Ureter (tissue), 1 donor: ENCODE measurements at regions not wholly inside any gene's neighbourhood (a gene's known extent, or its start where the extent isn't known, plus 50 kb on each side); places are given as distances from the start of the nearest gene placed in this dataset.

Experiments
- DNase-seq: peaks from one replicate; pipeline ENCODE4 v3.0.0-alpha.2; 2020; ENCODE audit warnings: low spot score
- donor health status: DM: yes; HTN: yes; CAD: no.

- DNase-seq: peak; percentile 31
These were observed 68.6 kb downstream of the SMIM21 start for GRCh38 chr18:75358928-75359327.

GRCh38 chr18:75353357-75353756, 74.1 kb downstream of the SMIM21 start:
- DNase-seq: no peak

GRCh38 chr18:75351409-75351808, 76.1 kb downstream of the SMIM21 start:
- no peak for DNase-seq

- no peak for DNase-seq
These were observed 76.6 kb downstream of the SMIM21 start for GRCh38 chr18:75350857-75351256.

- no peak for DNase-seq
These were observed 77.0 kb downstream of the SMIM21 start for GRCh38 chr18:75350512-75350839.

- no peak for DNase-seq
These were observed 77.6 kb downstream of the SMIM21 start for GRCh38 chr18:75349668-75350511.

GRCh38 chr18:75346671-75347070, 80.8 kb downstream of the SMIM21 start:
- DNase-seq: no peak

GRCh38 chr18:75344615-75345014, 82.9 kb downstream of the SMIM21 start:
- DNase-seq: no peak

- no peak for DNase-seq
These were observed 83.3 kb downstream of the SMIM21 start for GRCh38 chr18:75344161-75344560.

GRCh38 chr18:75343389-75343788, 84.1 kb downstream of the SMIM21 start:
- DNase-seq: no peak

GRCh38 chr18:75341897-75342296, 85.6 kb downstream of the SMIM21 start:
- DNase-seq: no peak

GRCh38 chr18:75341267-75341666, 86.2 kb downstream of the SMIM21 start:
- no peak for DNase-seq

- DNase-seq: no peak
These were observed 87.4 kb downstream of the SMIM21 start for GRCh38 chr18:75339936-75340605.
